GM12878 (cell line): ENCODE measurements at regions not wholly inside any gene's neighbourhood (a gene's known extent, or its start where the extent isn't known, plus 50 kb on each side); places are given as distances from the start of the nearest gene placed in this dataset.

ENCODE experiments used
- ATAC-seq: fragments of 200-7000 bp; cut with Tn5 transposase; 3 replicates; pipeline ENCODE4 v1.9.1; 2020; ENCODE audit warnings: mild to moderate bottlenecking, moderate library complexity
- BruUV-seq: library from RNA; stranded (reverse); fragments of 400-500 nt; replicated peaks from 2 replicates; lab custom pipeline; 2021; lab: Mats Ljungman, UMichigan
- CTCF ChIA-PET: fragments of 300-600 bp; sonication (Branson Sonifier 250); formaldehyde crosslinking; extraction: SDS; loops from one replicate; lab custom pipeline; 2021; ENCODE audit warnings: inconsistent platforms; lab: Yijun Ruan, JAX
- POLR2A ChIA-PET: fragments of 350-600 bp; formaldehyde crosslinking; extraction: SDS; loops from one replicate; lab custom pipeline; 2021; ENCODE audit warnings: inconsistent platforms; lab: Charles Lee
- RAD21 ChIA-PET: fragments of 300-600 bp; sonication (Branson Sonifier 250); formaldehyde crosslinking; loops from one replicate; lab custom pipeline; 2023; ENCODE audit warnings: antibody characterized with exemption; ENCODE audit not compliant: unreplicated experiment; lab: Charles Lee
- SMC1A ChIA-PET: fragments of 300-600 bp; sonication (Branson Sonifier 250); formaldehyde crosslinking; loops from one replicate; lab custom pipeline; 2023; ENCODE audit not compliant: unreplicated experiment, uncharacterized antibody; lab: Charles Lee
- DNase-seq: peaks from one replicate; pipeline ENCODE4 v3.0.0-alpha.2; 2011; ENCODE audit warnings: low read depth, low spot score
- FAIRE-seq: peaks from 3 replicates; lab custom pipeline; 2011; peaks lifted over from hg19 to GRCh38; lab: Jason Lieb, UNC
- H2AFZ ChIP-seq: 2 replicates; pipeline ENCODE4 v1.6.0; 2011; ENCODE audit warnings: low read depth, low read length, control low read depth; ENCODE audit not compliant: control insufficient read depth
- H3K27ac ChIP-seq: 2 replicates; pipeline ENCODE4 v1.5.1; 2011; ENCODE audit warnings: control low read depth; ENCODE audit not compliant: control insufficient read depth, insufficient read depth
- H3K27me3 ChIP-seq, 2 experiments: replicated peaks in 1 of 2; 2 replicates each; pipeline versions ENCODE4 v1.6.0 to v1.6.1; 2011; ENCODE audit warnings: low read length in 1 of 2; ENCODE audit not compliant: control insufficient read depth in 2 of 2, insufficient read depth in 2 of 2
- H3K36me3 ChIP-seq, 2 experiments: 2 replicates each; pipeline ENCODE4 v1.5.1; 2011; ENCODE audit warnings: low read length in 1 of 2; ENCODE audit not compliant: control insufficient read depth in 2 of 2, insufficient read depth in 2 of 2
- H3K4me1 ChIP-seq: 2 replicates; pipeline ENCODE4 v1.6.1; 2011; ENCODE audit warnings: mild to moderate bottlenecking, low read length, moderate library complexity, mixed read lengths; ENCODE audit not compliant: control insufficient read depth, insufficient read depth
- H3K4me2 ChIP-seq: 2 replicates; pipeline ENCODE4 v1.6.0; 2011; ENCODE audit warnings: control low read depth; ENCODE audit not compliant: control insufficient read depth, insufficient read depth
- H3K4me3 ChIP-seq: fragments of 200-600 bp; sonication (generic); 2 replicates; pipeline ENCODE4 v1.5.1; 2016
- H3K79me2 ChIP-seq: 2 replicates; pipeline ENCODE4 v1.6.0; 2011; ENCODE audit warnings: low read length; ENCODE audit not compliant: control insufficient read depth, insufficient read depth
- H3K9ac ChIP-seq: 2 replicates; pipeline ENCODE4 v1.8.0; 2011; ENCODE audit warnings: low read length, control low read depth, mixed read lengths; ENCODE audit not compliant: control insufficient read depth, insufficient read depth
- H3K9me3 ChIP-seq: replicated peaks from 3 replicates; pipeline ENCODE4 v1.5.1; 2011; ENCODE audit warnings: mild to moderate bottlenecking, low read length; ENCODE audit not compliant: control insufficient read depth, insufficient read depth
- H4K20me1 ChIP-seq: 2 replicates; pipeline ENCODE4 v1.6.0; 2011; ENCODE audit not compliant: control insufficient read depth, insufficient read depth
- EED ChIP-seq: sonication (generic); IDR thresholded peaks from 2 replicates; pipeline ENCODE4 v1.6.1; 2016; ENCODE audit warnings: antibody characterized with exemption, low read depth
- MEF2B ChIP-seq: fragments of 450-650 bp; IDR thresholded peaks from 2 replicates; pipeline ENCODE4 v1.6.1; 2018; ENCODE audit warnings: mild to moderate bottlenecking, moderate library complexity; ENCODE audit not compliant: partially characterized antibody, poor library complexity, severe bottlenecking
- RAD21 ChIP-seq: IDR thresholded peaks from 2 replicates; pipeline ENCODE4 v1.6.1; 2011; ENCODE audit warnings: mild to moderate bottlenecking, low read depth, low read length, moderate library complexity; ENCODE audit not compliant: insufficient read depth
- SMC3 ChIP-seq: IDR thresholded peaks from 2 replicates; pipeline ENCODE4 v1.6.1; 2011; ENCODE audit warnings: low read length, improper control_type of control experiment, borderline replicate concordance
- YY1 ChIP-seq: IDR thresholded peaks from 2 replicates; pipeline ENCODE4 v1.6.1; 2011; ENCODE audit warnings: low read depth, mild to moderate bottlenecking, low read length
- ZBED1 ChIP-seq: IDR thresholded peaks from 2 replicates; pipeline ENCODE4 v1.6.1; 2016; ENCODE audit warnings: borderline replicate concordance
- WGBS: methylation state at CpG from one replicate; pipeline ENCODE4 v1.1.6; 2016; ENCODE audit warnings: low lambda C conversion rate; ENCODE audit not compliant: insufficient replicate concordance, insufficient coverage; ENCODE audit errors: missing lambda C conversion rate; 5-methylcytosine and 5-hydroxymethylcytosine counted together
- in situ Hi-C: fragments of 300-500 bp; cut with MboI; formaldehyde crosslinking; loops from 9 replicates; pipeline ENCODE4 v1.14.3; 2018; ENCODE audit warnings: mixed read lengths
- intact Hi-C: fragments of 100-400 bp; cut with micrococcal nuclease; formaldehyde crosslinking; loops from one replicate; pipeline ENCODE4 v1.14.2; 2022; ENCODE audit not compliant: unreplicated experiment
- TF ChIP-seq, protein P1 (sequence below): IDR thresholded peaks from 2 replicates; pipeline ENCODE4 v1.6.1; 2011; ENCODE audit warnings: borderline replicate concordance, low read depth, mild to moderate bottlenecking, moderate library complexity, low read length; ENCODE audit not compliant: insufficient read depth, poor library complexity, severe bottlenecking
- TF ChIP-seq, protein P2 (sequence below), 3 experiments: IDR thresholded peaks in 2 of 3; conservative IDR thresholded peaks in 1 of 3; 2 replicates each; pipeline ENCODE4 v1.5.1; 2011; ENCODE audit warnings: low read depth in 3 of 3, low read length in 3 of 3, mild to moderate bottlenecking in 3 of 3, control low read depth in 2 of 3, moderate library complexity in 2 of 3, inconsistent platforms in 1 of 3, mixed read lengths in 1 of 3; ENCODE audit not compliant: control insufficient read depth in 2 of 3, insufficient read depth in 1 of 3; ENCODE audit errors: extremely low read depth in 1 of 3

DNA sequence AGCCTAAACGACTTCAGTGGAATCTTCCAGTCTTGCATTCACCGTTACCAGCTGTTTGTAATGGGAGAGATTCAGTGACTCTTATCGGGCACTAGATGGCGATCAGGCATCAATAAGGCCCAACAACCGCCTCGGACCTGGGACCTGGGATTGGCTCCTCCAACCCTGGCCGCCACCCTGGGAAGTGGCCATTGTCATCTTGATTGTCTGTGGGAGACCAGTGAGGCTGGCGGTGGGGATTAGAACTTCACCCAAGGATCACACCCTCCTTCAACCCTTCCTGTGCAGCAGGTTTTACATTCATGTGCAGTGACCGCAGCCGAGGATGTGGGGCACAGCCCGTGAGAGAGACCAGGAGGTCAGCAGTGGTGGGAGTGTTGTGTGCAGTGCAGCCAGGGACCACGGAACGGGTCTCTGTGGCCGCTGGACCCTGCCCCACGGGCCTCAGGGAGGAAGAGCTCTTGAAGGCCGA lies 85.3 kb downstream of the SPP2 start:
- BruUV-seq = no TSS peak
- intact Hi-C loops = loop anchor here (1.0 kb wide), 4 partner anchors 154 to 410 kb away; no protein-coding TSS in a partner anchor

More for the DNA sequence above, 85.3 kb downstream of the SPP2 start:
- ChIA-PET SMC1A (interaction anchor here (0.7 to 1.4 kb wide), 4 partner anchors 154 to 410 kb away, joined by 3 to 8 read pairs (median 4); no protein-coding TSS in a partner anchor), RAD21 (interaction anchor here (0.6 to 2.2 kb wide), 9 partner anchors 11 to 981 kb away, joined by 3 to 9 read pairs (median 3); no protein-coding TSS in a partner anchor), CTCF (interaction anchor here (0.6 to 2.1 kb wide), 15 partner anchors 10 to 1610 kb away, joined by 3 to 23 read pairs (median 3); no protein-coding TSS in a partner anchor), POLR2A (interaction anchor here (0.6 kb wide), 1 partner anchor 321 kb away, joined by 4 read pairs; no protein-coding TSS in a partner anchor)
- H3K9me3 ChIP-seq = no peaks in the 10 kb centered on the region
- no peaks in the 10 kb centered on the region; a peak in 3 of 4 replicates for H3K27me3 ChIP-seq
- ATAC-seq (peak; percentile 88), FAIRE-seq (no peak), DNase-seq (peak; percentile 5)
- no peak overlapping the region for H3K9ac ChIP-seq
- H3K4me3 ChIP-seq = no peak overlapping the region
- TF ChIP-seq RAD21 (peak; percentile 70), MEF2B (no peak), SMC3 (peak; percentile 82), ZBED1 (no peak), EED (no peak), YY1 (0 out of 2 replicates have a peak, but pooled peaks have one; percentile 32)
- TF ChIP-seq, protein P1, sequence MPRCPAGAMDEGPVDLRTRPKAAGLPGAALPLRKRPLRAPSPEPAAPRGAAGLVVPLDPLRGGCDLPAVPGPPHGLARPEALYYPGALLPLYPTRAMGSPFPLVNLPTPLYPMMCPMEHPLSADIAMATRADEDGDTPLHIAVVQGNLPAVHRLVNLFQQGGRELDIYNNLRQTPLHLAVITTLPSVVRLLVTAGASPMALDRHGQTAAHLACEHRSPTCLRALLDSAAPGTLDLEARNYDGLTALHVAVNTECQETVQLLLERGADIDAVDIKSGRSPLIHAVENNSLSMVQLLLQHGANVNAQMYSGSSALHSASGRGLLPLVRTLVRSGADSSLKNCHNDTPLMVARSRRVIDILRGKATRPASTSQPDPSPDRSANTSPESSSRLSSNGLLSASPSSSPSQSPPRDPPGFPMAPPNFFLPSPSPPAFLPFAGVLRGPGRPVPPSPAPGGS = no peak
- TF ChIP-seq, protein P2, sequence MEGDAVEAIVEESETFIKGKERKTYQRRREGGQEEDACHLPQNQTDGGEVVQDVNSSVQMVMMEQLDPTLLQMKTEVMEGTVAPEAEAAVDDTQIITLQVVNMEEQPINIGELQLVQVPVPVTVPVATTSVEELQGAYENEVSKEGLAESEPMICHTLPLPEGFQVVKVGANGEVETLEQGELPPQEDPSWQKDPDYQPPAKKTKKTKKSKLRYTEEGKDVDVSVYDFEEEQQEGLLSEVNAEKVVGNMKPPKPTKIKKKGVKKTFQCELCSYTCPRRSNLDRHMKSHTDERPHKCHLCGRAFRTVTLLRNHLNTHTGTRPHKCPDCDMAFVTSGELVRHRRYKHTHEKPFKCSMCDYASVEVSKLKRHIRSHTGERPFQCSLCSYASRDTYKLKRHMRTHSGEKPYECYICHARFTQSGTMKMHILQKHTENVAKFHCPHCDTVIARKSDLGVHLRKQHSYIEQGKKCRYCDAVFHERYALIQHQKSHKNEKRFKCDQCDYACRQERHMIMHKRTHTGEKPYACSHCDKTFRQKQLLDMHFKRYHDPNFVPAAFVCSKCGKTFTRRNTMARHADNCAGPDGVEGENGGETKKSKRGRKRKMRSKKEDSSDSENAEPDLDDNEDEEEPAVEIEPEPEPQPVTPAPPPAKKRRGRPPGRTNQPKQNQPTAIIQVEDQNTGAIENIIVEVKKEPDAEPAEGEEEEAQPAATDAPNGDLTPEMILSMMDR (IDR thresholded peaks at IDR 0.05 in 2 of 3, conservative IDR thresholded peaks at IDR 0.05 in 1 of 3; ENCODE audit: control insufficient read depth in 2 of 3, extremely low read depth in 1 of 3, insufficient read depth in 1 of 3, low read depth in 3 of 3, low read length in 3 of 3) = peak; percentile 62 to 79 (median 68)
- H3K4me2 ChIP-seq = no peak overlapping the region
- WGBS = 11% methylated on average over 16 of the region's 16 CpGs
- in situ Hi-C loops = loop anchor here (5.0 kb wide), 2 partner anchors 367 to 407 kb away; no protein-coding TSS in a partner anchor
- H3K36me3 ChIP-seq = no peaks in the 10 kb centered on the region
- no peak overlapping the region for H2AFZ ChIP-seq
- no peaks in the 10 kb centered on the region for H3K4me1 ChIP-seq
- no peaks in the 10 kb centered on the region for H4K20me1 ChIP-seq
- H3K27ac ChIP-seq = no peak overlapping the region
- H3K79me2 ChIP-seq = no peaks in the 10 kb centered on the region
